GM21528 (cell line): ENCODE measurements at regions not wholly inside any gene's neighbourhood (a gene's known extent, or its start where the extent isn't known, plus 50 kb on each side); places are given as distances from the start of the nearest gene placed in this dataset.

Experiments used
- ATAC-seq: cut with Tn5 transposase; IDR thresholded peaks from one replicate; pipeline ENCODE4 v1.9.1; 2021; ENCODE audit warnings: mild to moderate bottlenecking, moderate library complexity; ENCODE audit not compliant: unreplicated experiment, low FRiP score

DNA sequence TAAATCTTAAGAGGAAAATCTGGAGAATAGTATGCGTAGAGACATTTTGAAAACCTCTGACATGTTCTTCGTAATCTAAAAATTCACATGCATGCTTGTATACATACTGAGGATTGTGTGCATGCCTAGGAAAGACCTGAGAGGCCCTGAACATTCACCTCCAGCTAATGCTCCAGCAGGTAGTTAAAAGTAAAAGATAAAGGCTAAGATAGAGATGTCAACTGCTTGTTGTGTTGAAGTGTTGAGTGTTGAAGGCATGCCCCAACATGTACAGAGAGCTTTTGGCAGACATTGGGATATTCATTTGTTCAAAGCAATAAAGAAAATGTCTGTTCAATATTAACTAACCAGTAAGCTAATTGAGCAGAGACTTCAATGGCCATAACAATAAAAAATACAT lies 118.6 kb upstream of the SYT1 start:
- no peak for ATAC-seq

GRCh38 chr12:78753058-78753457 lies 111.5 kb upstream of the SYT1 start:
- ATAC-seq, result no peak

- ATAC-seq, result no peak
Measured at GRCh38 chr12:78756936-78757335, 107.6 kb upstream of the SYT1 start.

GRCh38 chr12:78759367-78759766 lies 105.2 kb upstream of the SYT1 start:
- ATAC-seq, result no peak

- ATAC-seq, result no peak
Measured at GRCh38 chr12:78760906-78761305, 103.7 kb upstream of the SYT1 start.

DNA sequence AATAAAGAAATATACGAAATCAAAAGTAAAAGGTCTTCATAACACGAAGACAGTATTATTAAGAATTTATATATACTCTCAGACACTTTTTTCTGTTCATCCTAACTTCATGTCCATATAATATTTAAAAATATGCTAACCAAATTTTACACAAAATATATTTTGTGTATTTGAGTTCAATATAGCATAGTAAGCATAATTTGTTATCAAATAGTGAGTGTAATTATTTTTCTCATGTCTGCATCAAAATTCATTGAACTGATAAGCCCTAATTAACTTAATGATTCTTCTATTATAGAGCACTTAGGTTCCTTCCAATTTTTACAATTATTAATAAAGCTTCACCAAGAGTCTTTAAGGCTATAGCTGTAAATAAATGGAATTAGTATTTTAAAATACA lies 99.7 kb upstream of the SYT1 start:
- ATAC-seq, result no peak

DNA sequence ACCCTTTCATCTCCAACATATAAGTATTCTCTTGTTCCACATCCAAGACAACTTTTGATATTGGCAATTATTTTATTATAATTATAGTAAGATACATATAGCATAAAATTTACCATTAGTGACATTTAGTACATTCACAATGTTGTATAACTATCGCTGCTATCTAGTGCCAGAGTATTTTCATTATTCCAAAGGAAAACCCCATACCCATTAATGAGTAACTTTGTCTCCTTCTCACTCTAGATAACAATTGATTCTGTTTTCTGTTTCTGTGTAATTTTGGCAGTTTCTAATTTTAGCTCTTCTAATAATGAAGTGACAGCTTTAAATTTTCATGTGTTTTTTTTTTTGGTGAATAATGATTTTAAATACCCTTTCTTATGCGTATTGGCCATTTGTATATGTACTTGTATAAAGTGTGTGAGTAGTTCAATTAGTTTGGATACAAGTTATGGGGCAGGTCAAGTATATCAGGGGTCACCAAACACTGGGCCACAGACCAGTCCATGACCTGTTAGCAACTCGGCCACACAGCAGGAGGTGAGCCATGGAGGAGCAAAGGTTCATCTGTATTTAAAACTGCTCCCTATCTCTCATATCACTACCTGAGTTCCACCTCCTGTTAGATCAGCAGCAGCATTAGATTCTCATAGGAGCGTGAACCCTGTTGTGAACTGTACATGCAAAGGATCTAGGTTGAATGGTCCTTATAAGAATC lies 97.2 kb upstream of the SYT1 start:
- ATAC-seq, result no peak

DNA sequence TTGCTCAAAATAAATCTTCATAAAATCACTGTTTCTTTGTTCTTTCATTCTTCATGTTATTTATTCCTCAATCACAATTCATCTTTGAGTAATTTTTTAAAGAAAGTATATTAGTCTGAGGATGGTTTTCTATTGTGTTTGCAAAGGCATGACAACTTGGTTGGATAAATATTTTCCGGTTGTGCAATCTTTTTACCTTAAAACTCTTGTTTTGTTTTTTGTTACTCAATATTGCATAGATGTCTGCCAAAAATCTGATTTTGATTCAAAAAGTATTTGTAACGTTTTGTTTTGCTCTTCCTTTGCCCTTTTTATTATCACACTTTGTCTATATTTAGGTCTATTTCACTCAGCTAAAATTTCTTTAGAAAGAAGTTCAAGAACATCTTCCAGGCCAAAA lies 86.2 kb upstream of the SYT1 start:
- no peak for ATAC-seq

GRCh38 chr12:78787576-78787975 lies 77.0 kb upstream of the SYT1 start:
- no peak for ATAC-seq

DNA sequence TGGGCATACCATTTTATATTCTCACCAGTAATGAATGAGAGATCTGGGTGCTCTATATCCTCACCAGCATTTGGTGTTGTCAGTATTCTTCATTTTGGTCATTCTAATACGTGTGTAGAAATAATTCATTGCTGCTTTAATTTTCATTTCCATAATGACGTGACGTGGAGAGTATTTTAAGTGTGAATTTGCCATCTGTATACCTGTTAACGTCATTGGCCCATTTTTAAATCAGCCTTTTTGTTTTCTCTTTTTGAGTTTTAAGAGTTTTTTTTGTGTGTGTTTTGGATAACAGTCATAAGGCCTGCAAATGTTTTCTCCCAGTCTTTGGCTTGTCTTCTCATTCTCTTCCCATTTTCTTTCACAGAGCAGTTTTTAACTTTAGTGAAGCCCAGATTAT lies 74.4 kb upstream of the SYT1 start:
- ATAC-seq, result no peak

- no peak for ATAC-seq
Measured at GRCh38 chr12:78792052-78792698, 72.4 kb upstream of the SYT1 start.

- no peak for ATAC-seq
Measured at GRCh38 chr12:78793491-78793890, 71.1 kb upstream of the SYT1 start.

DNA sequence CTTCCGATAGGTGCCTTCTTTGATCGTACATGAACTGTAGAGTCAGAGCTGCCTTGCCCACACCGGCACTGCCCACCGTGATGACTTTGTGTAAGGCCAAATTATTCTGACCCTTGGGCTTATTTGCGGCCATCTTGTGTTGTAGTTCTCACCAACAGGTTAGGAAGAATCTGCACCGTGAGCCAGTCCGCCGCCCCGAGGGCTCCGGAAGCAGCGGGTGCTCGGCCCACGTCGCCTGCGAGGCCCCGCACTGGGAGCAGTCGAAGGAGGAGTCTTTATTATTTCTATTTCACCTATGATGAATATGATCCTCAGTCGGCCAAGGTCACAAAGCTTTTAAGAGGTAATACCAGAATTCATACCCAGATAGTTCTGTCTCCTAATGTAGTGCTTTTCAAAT lies 70.6 kb upstream of the SYT1 start:
- no peak for ATAC-seq

GRCh38 chr12:78795934-78796445 lies 68.6 kb upstream of the SYT1 start:
- no peak for ATAC-seq

- ATAC-seq, result no peak
Measured at GRCh38 chr12:78797196-78797931, 67.2 kb upstream of the SYT1 start.

DNA sequence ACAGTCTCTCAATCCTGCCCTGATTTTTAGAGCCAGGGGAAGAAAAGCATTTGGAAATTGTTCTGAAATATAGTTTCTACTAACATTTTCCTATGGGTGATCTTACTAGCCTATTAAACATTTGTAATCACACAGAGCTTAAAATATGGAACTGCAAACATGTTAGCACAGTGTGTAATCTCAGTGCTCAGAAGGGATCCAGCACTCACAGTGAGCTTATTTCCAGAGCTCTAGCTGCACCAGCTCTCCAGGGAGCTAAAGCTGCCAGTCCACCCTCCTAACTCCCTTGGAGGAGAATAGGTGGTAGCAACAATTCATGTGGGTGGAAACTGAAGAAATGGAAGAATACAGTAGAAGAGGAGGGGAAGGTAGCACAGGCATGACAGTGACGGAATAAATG lies 64.9 kb upstream of the SYT1 start:
- no peak for ATAC-seq

DNA sequence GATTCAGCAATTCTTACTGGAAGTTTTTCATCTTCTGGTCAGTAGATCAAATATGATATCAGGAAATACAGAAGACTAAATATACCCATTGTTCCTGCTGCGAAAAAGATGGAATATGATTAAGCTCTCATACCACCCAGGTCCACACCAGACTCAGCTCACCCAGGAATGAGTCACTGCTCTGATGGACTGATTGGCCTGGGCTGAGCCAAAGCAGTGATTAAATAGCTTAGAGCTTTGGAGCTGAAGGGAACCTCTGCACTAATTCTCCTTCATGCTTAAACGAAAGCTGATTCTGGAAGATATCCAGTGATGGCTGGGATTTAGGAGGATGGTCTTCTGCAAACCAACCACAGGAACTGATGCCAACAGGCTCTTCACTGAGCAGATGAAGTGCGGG lies 62.0 kb upstream of the SYT1 start:
- no peak for ATAC-seq

DNA sequence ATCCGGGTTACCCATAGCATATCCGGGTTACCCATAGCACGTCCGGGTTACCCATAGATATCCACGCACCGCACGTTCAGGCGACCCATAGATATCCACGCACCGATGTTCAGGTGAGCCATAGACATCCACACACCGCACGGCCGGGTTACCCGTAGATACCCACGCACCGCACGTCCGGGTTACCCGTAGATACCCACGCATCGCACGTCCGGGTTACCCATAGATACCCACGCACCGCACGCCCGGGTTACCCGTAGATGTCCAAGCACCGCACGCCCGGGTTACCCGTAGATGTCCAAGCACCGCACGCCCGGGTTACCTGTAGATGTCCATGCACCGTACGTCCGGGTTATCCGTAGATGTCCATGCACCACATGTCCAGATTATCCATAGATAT lies 60.3 kb upstream of the SYT1 start:
- no peak for ATAC-seq
